Fibroblast of skin of left quadriceps (primary cell): ENCODE measurements at regions not wholly inside any gene's neighbourhood (a gene's known extent, or its start where the extent isn't known, plus 50 kb on each side); places are given as distances from the start of the nearest gene placed in this dataset.

Experiments
- DNase-seq, 2 experiments: peaks; one replicate each; pipeline ENCODE4 v3.0.0-alpha.2; 2013; ENCODE audit warnings: low read depth in 2 of 2

DNA sequence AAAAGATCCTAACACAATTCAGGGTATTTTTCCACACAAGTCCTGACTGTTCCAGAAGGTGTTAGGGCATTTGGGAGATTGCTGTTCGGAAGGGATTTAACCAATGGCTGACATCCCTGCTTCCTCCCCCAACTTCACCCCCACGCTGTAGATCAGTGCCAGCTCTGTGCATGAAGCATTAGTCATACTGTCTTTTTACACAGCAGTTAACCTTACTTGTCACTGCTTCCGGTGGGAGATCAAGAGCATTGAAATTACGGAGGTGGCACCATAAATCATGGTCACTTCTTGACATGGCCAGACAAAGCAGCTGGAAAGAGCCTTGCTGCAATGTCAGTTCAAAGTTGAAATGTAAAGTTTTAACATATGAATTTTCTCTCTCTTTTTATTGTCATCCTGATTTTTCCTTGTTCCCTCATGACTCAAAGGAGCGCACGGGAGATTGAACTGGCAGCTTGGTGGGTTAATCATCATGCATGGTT lies 70.2 kb downstream of the HRH4 start:
- DNase-seq, result peak; percentile 7 to 11

GRCh38 chr18:24534271-24534670 lies 73.8 kb downstream of the HRH4 start:
- DNase-seq, result no peak

DNA sequence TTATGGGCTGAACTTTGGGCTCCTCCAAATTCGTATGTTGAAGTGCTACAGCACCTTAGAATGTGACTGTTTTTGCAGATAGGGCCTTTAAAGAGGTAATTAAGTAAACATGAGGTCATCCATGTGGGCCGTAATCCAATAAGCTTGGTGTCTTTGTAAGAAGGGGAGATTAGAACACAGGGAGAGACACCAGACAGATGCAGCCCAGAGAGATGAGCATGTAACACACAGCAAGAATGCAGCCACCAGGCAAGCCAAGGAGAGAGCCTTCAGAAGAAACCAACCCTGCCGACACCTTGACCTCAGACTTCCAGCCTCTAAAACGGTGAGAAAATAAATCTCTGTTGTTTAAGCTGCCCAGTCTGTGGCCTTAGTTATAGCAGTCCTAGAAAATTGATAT lies 74.3 kb downstream of the HRH4 start:
- DNase-seq, result no peak

DNA sequence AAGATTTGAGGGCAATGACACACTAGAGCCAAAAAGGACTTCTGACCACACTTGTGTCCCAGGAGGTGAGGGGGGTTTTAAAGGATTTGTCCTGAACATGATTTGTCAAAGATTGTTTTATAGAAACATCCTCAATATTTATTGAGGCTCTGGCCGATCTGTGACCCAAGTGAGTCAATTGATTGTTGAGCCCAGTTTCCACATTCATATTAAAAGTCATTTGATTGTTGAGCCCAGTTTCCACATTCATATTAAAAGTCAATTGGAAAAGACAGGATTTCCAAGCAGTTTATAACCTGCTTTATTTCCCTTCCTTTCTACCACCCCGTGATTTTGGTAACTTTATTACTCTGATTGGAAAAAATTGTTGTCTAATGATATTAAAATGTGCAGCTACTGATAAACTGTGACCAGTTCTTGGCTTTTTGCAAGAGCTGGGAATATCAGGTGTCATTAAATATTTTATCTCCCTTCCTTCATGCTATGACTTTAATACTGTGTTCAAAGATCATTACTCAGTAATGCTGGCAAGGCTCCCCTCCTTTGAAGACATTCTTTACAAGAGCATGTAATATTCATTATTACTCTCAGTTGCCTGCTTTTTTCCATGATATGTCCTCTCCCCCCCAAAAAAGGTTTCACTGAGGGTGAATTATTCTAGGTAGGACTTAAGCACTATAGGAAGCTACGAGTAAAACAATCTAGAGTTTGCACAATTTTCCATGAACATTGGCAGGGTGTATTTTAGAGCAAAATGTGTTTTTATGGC lies 75.3 kb downstream of the HRH4 start:
- no peak for DNase-seq

GRCh38 chr18:24536326-24536725 lies 75.9 kb downstream of the HRH4 start:
- no peak for DNase-seq

DNA sequence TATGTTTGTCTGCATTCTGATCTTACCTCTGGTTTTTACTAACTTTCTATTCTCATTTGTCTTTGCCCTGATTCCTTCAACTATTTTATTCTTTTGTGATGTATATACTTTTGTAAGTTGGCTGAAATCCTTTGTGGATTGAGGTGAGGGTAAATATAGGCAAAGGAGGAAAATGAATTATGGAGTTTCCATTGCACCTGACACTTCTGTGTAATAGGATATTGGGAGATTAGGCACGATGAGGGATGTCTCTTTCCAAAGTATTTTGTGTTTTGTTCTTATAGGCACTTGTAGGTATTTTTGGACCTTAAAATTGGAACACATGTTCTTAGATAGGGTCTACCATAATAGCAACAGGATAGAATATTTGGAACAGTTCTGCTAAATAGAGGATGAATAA lies 76.4 kb downstream of the HRH4 start:
- no peak for DNase-seq

- DNase-seq, result no peak
Observed at GRCh38 chr18:24538414-24539264, 78.2 kb downstream of the HRH4 start.

GRCh38 chr18:24539866-24540617 lies 79.6 kb downstream of the HRH4 start:
- no peak for DNase-seq

- no peak for DNase-seq
Observed at GRCh38 chr18:24540896-24541295, 80.5 kb downstream of the HRH4 start.

DNA sequence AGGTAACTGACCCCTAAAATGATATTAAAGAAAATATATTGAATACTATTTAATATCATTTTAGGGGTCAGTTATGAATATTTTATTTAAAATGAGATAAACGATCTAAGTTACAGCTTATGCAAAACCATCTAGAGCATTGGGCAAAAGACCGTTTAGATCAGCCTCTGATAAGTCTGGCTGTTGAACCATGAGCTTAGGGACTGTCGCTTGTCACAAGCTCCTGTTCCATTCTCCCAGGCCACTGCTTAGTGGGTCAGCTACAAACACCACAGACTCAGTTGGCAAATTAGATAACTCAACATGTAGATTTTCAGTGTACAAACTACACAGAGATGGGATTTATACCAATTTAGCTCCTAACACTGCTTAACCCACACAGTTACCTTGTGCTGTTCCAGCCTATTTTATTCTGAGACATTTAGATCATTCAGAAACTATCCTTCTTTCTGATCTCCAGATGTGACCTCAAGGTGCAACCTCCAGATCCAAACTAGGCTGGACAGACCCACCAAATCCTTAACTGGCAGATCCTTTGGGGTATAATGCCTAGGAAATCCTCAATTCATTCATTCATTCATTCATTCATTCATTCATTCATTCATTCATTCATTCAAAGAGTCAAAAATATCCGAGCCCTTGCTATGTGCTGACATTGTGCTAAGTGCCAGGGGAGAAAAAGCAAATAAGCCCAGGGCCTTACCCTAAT lies 82.8 kb downstream of the HRH4 start:
- no peak for DNase-seq

GRCh38 chr18:24543795-24544498 lies 83.5 kb downstream of the HRH4 start:
- no peak for DNase-seq

DNA sequence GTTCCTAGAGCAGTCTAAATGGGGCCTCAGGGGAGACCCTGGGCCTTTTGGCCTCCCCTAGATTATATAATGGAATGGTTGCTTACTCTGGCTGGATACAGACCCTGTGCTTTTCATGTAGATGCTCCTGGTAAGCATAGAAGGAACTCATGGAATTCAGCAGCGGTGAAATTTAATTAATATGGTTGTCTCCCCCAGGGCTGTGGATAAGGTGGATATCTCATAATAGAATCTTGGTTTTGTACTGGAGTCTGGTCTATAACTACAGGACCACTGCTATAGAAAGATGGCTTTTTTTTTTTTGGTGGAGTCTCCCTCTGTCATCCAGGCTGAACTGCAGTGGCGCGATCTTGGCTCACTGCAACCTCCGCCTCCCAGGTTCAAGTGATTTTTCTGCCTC lies 84.5 kb downstream of the HRH4 start:
- no peak for DNase-seq

DNA sequence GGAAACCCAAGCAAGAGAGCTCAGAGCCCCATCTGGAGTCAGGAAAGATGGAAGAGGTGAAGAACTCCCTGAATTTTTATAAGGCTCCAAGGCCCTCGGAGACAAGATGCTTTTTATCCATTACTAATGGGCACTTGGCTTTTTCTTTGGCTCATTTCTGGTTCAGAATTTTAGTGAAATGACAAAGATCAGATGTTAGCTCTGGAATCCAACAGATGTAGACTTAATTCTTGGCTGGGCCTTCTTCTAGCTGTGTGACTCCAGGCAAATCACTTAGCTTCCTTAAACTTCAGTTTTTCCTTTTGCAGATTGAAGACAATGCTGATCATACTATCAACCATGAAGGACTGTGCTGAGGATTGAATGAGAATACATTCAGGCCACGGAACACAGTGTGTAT lies 85.2 kb downstream of the HRH4 start:
- DNase-seq, result no peak

- DNase-seq, result no peak
Observed at GRCh38 chr18:24546307-24546706, 85.9 kb downstream of the HRH4 start.

DNA sequence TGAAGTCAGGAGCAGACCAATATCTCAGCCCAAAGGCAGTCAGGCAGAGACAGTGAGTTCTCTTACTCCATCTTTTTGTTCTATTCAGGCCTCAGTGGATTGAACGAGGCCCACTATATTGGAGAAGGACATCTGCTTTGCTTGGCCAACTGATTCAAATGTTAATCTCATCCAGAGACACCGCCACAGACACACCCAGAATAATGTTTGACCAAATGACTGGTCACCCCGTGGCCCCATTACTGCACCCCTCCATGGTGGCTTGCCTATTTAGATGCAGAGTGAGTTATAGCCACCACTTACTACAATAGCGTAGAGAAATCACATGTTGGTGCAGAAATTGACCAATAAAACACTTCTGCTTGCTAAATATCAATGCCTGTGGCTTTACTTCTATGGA lies 88.1 kb downstream of the HRH4 start:
- DNase-seq, result no peak

DNA sequence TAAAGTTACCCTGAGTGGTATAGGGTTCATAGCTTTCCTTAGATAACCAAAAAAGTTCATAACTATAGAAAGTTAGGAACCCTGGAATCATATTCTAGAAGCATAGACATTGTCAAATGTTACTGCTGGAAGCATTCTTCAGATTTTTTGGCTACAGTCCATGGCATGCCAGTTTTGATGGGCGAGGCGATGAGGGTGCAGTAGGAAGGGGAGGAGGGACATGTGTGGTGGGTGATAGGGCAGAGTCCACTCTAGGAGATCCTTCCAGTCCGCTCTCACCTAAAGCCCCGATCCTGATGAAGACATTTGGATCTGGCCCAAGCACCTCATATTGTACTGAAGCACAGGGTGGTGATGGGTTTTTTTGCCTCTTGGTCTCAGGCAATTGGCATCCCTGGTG lies 91.8 kb downstream of the HRH4 start:
- DNase-seq, result no peak

DNA sequence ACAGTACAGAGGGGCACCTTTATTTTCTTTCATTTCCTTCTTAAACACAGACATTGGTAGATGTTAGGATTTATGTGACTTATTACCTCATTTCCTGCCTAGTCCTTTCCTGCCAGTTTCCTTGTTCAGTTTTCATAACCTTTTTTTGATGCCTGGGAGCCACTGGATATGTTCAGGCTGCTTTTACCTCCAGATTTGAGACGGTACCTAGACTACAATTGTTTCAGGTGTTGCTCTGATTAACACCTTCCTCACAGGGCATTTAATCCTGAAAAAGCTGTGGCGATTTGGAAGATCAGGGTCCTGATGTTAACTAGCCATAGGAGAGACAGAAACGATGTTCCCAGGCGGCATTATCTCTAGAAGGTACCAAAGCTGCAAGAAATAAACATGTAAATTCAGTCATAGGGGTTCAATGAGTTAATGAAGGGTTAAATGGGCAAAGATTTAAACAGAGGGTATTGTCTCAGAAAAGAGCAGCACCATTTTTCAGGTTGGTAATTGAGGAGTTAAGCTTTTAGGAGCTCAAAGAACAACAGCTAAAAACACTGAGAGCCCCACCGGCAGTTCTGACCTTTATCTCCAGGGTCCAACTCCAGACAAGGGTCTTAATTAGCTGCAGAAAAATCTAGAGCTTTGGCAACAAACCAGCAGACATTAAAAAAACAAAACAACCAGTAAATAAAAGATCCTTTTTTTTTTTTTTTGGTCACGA lies 93.3 kb downstream of the HRH4 start:
- no peak for DNase-seq

- no peak for DNase-seq
Observed at GRCh38 chr18:24558403-24558802, 98.0 kb downstream of the HRH4 start.

DNA sequence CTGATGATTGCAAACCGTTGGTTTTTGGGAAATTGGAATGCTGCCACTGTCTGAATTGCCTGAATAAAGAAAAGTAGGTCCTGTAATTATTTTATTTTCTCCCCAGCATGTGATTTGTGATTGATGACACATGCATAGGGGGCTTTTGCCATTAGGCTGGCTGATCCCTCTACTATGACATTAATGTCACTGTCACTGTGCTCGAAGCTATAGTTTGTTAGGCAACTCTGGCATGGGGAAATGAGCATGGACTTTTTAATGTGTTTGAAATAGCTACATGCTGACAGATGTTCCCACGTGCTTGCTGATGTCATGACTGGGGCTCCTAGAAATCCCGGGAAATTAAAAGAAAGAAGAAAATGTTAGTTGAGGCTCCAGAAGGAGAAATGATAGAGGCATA lies 99.1 kb downstream of the HRH4 start:
- no peak for DNase-seq

DNA sequence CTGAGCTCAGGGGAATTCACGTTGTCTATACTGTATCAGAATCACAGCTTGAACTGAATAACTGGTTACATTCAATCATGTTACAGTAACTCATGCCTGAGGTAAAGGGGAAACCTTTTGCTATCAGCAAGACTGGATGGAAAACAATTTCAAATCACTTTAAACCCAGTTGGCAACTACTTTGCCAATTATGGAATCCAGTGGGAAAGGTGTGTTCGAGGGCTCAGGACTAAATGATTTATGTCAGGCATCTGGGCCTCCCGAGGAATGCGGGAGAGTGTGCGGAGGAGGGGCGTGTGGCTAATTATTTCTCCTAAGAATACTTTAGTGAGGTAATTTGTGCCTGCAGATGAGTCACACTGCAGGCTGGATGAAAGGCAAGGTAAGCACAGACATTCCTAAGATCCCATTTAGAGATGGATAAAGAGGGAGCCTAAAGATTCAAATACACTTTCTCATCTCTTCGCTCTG lies 100.1 kb downstream of the HRH4 start:
- DNase-seq, result no peak
